ENCODE measurements at regions not wholly inside any gene's neighbourhood (a gene's known extent, or its start where the extent isn't known, plus 50 kb on each side); places are given as distances from the start of the nearest gene placed in this dataset.
"Not testable (repeated sequence)": the region's sequence is repeated elsewhere in the genome, so short reads cannot be mapped to it uniquely, and the experiment has no call there.

DNA sequence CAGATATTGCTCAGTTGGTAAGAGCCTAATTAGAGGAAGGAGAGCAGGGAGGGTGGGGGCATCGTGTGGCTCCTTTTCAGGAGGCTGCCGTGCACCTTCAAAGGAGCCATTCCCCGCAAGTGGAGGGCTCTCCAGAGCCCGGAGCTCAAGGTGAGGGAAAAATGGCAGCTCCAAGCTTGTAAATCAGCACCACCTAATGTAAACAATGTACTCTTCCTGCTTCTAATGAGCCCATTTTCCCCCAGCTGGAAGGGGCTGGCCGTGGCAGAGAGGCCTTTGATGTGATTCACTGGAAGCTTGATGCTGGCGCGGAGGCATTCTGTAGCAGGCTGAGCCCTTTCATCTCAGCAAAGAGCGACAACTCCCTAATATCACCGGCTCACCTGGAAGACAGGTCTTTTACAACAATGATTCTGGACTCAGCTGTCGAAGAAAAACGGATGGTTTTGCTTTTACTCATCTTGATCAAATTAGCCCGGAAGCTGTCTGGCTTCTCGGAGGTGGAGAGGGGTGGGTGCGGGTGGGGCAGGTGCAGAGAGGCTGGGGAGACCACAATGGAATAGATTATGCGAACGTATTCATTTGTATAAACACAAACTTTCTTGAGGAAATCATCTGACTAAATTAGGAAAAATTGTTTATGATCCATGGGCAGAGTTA lies 112.5 kb downstream of the RRAGC start:
- DNase-seq, result no peak

DNA sequence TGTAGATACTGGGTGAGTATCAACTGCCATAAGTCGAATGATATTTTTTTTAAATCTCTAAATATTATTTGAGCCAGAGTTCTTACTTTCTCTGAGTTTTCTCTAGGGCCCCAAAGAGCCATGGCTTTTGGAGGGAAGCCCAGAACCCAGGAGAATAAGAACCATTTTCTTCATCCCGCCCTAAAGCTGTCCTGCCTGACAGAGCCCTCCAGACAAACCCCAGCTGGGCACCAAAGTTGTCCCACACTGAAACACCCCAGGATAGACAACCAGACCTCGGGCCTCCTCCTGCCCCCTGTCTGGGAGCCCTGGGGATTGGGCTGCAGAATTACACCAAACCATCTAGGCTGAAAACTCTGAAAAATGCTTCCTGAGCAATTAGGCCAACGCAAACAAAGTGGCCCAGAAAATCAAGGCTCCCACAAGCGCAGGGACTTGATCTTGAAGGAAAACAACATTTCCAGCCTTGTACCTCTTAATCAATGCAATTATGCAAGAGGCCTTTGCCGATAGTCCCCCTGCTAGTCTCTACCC lies 113.1 kb downstream of the RRAGC start:
- DNase-seq, result no peak

DNA sequence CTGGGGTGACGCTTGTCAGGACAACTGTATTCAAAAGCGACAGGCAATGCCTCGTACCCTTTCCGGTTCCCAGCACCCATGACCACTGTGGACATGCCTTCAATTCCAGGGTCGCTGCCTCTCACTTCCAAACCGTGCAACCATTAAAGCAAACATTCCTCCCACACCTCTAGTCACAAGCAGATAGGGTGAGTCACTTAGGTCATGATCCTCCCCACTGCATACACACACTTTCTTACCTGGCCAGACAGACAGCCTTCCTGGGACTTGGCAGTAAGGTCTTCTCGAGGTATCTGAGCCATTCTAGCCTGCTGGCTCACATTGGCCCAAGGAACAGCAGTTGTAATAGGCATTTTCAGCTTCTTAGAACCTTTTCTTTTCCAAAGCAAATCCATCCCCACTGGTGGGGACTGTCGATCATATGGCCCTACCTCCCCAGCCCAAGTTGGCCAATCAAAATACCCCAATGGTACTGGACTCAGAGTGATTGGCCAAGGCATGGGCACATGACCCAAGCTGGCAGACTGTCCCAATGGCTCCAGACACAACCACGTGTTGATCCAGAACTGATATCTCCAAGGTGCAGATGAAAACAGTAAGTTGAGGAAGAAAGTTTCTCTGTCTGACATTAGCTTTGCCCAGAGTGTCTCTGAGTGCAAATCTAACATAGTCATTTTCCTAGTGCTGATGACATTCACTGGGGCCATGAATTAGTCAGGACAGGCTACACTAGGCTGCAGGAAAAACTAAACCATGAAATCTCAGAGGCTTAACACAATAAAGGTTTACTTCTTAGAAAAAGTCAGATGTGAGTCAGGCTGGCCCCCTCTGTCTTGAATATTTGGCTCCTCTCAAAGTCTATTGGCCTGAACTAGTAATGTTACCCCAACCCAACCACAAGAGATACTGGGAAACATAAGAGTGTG lies 113.8 kb downstream of the RRAGC start:
- no peak for DNase-seq

DNA sequence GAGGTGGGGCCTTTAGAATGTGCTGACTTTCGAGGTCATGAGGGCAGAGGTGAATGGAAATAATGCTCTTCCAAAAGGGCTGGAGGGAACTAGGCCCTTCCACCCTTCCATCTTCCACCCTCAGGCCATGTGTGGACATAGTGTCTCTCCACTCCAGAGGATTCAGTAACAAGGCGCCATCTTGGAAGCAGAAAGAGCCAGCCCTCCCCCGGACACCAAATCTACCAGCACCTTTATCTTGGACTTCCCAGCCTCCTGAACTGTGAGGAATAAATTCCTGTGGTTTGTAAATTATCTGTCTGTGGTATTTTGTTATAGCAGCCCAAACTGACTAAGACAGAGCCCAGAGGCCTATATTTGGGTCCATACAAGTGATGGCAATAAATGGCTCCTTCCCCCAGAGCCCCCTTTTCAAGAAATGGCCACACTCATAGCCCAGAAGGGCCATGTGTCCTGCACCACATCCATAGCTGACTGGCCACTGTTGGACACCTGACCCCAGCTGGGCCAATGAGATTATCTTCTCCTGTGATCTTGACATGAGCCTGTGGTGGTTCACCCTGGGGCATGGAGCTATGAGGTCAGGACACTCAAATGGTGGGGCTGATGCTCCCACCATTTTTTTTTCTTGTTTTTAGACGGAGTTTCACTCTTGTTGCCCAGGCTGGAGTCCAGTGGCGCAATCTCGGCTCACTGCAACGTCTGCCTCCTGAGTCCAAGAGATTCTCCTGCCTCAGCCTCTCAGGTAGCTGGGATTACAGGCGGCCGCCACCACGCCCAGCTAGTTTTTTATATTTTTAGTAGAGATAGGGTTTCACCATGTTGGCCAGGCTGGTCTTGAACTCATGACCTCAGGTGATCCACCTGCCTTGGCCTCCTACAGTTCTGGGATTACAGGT lies 114.9 kb downstream of the RRAGC start:
- no peak for DNase-seq

- no peak for DNase-seq
Observed at GRCh38 chr1:38743184-38743583, 116.4 kb downstream of the RRAGC start.

DNA sequence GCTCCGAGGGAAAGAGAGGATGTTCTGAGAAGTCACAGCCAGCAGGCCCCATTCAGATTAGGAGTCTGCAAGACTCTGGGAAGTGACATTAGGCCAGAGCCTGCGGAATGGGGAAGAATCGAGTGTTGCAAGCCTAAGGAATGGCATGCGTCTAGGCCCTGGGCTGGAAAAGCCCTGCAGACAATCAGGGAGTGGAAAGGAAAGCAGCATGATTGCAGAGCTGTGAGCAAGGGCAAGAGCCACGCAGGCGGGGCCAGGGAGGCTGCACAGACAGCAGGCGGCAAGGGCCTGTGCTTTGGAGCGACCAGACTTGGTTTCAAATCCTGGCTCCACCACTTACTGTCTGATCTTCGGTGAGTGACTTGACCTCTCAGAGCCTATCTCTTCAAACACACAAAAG lies 118.2 kb downstream of the RRAGC start:
- no peak for DNase-seq

DNA sequence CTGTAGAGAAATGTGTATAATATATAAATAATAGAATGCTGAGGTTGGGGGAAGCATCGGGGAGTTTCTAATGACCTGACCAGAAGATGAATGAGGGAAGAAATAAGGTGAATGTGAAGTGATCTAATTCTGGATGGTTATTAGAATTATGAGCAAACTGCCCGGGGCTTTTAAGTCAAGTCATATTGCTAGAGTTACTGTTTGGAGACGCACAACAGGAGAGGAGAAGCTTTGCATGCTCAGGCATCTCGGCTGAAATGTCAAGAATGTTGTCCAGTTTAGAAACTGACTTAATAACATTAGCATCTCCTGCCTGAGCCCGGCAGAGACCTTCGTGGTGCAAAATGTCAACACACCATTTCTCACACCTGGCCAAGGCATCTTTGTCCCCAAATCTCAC lies 119.1 kb downstream of the RRAGC start:
- no peak for DNase-seq

GRCh38 chr1:38738207-38738606 lies 121.4 kb downstream of the RRAGC start:
- DNase-seq, result no peak

- DNase-seq, result no peak
Observed at GRCh38 chr1:38736399-38736798, 123.2 kb downstream of the RRAGC start.

DNA sequence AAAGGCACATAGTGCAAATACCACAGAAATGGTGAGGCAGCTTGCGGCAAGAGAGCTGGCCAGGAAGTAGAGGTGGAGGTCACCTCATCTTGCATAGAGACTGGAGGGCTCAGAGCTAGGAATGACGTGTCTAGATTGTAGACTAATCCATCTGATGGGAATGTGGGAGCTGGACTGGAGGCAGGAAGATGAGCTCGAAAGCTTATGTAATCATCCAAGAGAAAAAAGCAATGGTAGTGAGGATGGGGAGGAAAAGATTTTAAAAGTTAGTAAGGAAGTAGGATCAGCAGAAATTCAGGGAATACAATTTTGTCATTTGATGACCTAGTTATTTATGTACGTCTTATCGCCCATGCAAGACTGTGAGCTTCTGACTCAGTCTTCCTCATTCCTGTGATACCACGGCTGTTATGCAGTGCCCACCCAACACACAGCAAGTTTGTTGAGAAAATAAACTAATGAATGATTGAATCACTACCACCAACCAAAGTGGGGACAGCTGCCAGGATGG lies 123.9 kb downstream of the RRAGC start:
- no peak for DNase-seq

- DNase-seq, result no peak
Observed at GRCh38 chr1:38733761-38734160, 125.8 kb downstream of the RRAGC start.

DNA sequence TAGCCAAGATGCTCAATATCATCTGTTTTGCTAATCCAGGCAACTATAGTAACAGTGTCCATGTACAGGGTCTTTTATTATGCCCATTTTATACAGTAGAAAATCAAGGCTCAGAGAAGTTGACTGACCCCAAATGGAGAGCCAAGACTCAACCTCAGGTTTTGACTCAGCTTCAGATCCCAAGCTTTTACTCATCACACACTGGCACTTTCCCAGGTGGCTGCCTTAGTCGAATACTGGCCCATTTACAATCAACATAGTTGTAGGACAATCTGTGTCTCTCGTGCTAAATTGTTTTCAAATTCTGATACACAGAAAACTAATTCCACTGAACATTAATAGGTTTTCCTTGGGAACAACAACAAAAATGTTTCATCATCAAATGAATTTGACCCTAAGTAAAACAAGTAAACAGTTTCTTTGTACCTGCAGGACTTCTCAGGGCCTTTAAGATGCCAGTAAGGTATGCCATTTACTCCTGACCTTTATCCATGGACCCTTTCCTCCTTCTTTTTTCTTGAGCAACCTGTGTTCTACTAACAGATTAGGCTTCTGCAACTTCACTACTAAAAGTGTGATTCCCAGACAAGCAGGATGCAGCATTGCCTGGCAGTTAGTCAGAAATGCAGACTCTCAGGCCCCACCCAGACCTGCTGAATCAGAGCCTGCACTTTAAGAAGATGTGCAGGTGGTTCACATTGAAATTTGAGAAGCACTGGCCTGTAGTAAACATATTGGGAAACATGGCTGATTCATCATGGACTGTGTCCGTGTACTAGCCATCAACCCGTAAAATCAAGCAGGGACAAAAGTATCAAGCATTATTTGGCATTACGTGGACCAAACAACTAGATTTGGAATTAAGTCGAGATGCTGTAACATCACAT lies 128.8 kb downstream of the RRAGC start:
- DNase-seq, result no peak

GRCh38 chr1:38728585-38728908 lies 131.0 kb downstream of the RRAGC start:
- DNase-seq, result no peak

GRCh38 chr1:38727684-38728584 lies 131.6 kb downstream of the RRAGC start:
- DNase-seq, result no peak

DNA sequence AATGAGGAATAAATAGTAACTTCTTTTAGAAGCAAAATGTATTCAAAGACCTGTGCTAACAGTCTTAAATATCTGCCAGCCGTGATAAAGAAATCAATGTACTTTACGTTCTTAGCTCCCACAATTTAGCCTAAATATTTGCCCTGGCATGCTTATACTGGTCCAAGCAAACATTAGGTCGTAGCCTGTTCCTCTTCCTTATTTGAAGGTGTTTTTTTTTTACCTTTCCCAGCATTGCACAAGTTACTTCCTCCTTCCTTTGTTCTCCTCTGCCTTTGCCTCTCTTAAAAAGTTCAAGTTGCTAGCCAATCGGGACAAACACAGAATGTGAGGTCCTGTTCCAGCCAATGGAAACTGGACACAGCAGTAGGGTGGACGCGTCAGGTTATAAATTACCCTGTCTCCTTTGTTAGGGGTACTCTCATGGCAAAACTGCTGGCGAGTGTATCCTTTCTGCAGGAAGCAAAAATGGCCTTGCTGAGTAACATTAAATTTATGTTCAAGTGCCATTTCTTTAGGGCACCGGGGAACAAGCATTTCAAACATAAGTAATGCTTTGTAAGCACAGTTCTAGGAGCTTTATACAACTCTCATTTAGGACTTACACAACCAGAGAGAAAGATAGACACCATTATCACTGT lies 134.1 kb downstream of the RRAGC start:
- DNase-seq, result not testable (repeated sequence)

- no peak for DNase-seq
Observed at GRCh38 chr1:38724160-38725131, 135.1 kb downstream of the RRAGC start.

- no peak for DNase-seq
Observed at GRCh38 chr1:38721816-38722215, 137.8 kb downstream of the RRAGC start.

- DNase-seq, result no peak
Observed at GRCh38 chr1:38719880-38720279, 139.7 kb downstream of the RRAGC start.

DNA sequence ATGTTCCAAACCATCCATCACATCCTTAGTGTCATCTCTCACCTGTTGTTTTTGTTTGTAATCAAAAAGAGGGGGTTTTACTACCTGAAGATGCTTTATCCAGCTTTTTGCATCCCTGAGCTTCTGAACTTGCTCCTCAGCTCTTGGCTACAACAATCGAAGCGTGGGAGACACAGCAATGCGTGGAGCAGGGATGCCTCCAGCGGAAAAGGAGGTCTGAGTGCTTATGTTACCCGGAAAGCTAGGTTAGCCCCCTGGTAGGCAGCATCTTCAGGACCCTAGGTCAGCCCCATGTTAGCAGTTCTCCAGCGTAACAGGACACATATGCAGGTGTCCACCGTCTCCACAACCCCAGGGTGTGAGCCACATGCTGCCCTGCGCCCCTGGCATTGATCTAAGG lies 141.5 kb downstream of the RRAGC start:
- DNase-seq, result no peak
